WERI-Rb-1 (cell line): ENCODE measurements at regions not wholly inside any gene's neighbourhood (a gene's known extent, or its start where the extent isn't known, plus 50 kb on each side); places are given as distances from the start of the nearest gene placed in this dataset.

ENCODE experiments used
- DNase-seq: peaks from one replicate; pipeline ENCODE4 v3.0.0-alpha.2; 2020
- H3K27ac ChIP-seq: fragments of 250-450 bp; sonication (Bioruptor Pico); 2 replicates; pipeline ENCODE4 v1.5.1; 2020; ENCODE audit warnings: mild to moderate bottlenecking, moderate library complexity
- H3K27me3 ChIP-seq: fragments of 250-450 bp; sonication (Bioruptor Pico); 2 replicates; pipeline ENCODE4 v1.5.1; 2021; ENCODE audit warnings: mild to moderate bottlenecking, low read depth, moderate library complexity; ENCODE audit not compliant: insufficient read depth, severe bottlenecking
- H3K36me3 ChIP-seq: fragments of 250-450 bp; sonication (Bioruptor Pico); 2 replicates; pipeline ENCODE4 v1.5.1; 2020; ENCODE audit warnings: mild to moderate bottlenecking, moderate library complexity
- H3K4me3 ChIP-seq: 2 replicates; pipeline ENCODE4 v1.5.1; 2011; ENCODE audit warnings: low read depth, mild to moderate bottlenecking, control low read depth, low read length
- H3K9me3 ChIP-seq: fragments of 250-450 bp; sonication (Bioruptor Pico); 2 replicates; pipeline ENCODE4 v1.5.1; 2021; ENCODE audit warnings: mild to moderate bottlenecking, moderate library complexity; ENCODE audit not compliant: severe bottlenecking
- CTCF ChIP-seq: IDR thresholded peaks from 2 replicates; pipeline ENCODE4 v1.5.1; 2011; ENCODE audit warnings: low read depth, mild to moderate bottlenecking, control low read depth, inconsistent platforms, low read length

GRCh38 chr4:156547891-156548290, 423.7 kb downstream of the PDGFC start:
- no peak for TF ChIP-seq CTCF
- Histone ChIP-seq H3K27me3 (no peaks in the 10 kb centered on the region), H3K27ac (no peak overlapping the region), H3K4me3 (no peak overlapping the region), H3K36me3 (no peaks in the 10 kb centered on the region), H3K9me3 (no peaks in the 10 kb centered on the region)
- no peak for DNase-seq

- no peak for TF ChIP-seq CTCF
- Histone ChIP-seq H3K27me3 (no peaks in the 10 kb centered on the region), H3K36me3 (no peaks in the 10 kb centered on the region), H3K4me3 (no peak overlapping the region), H3K27ac (no peak overlapping the region), H3K9me3 (no peaks in the 10 kb centered on the region)
- no peak for DNase-seq
These were observed 424.2 kb downstream of the PDGFC start for GRCh38 chr4:156547439-156547838.

- no peak for DNase-seq
- Histone ChIP-seq H3K4me3 (no peak overlapping the region), H3K9me3 (no peaks in the 10 kb centered on the region), H3K27me3 (no peaks in the 10 kb centered on the region), H3K36me3 (no peaks in the 10 kb centered on the region), H3K27ac (no peak overlapping the region)
- no peak for TF ChIP-seq CTCF
These were observed 426.4 kb downstream of the PDGFC start for GRCh38 chr4:156545003-156545785.

- no peak for DNase-seq
- Histone ChIP-seq H3K4me3 (no peak overlapping the region), H3K36me3 (no peaks in the 10 kb centered on the region), H3K9me3 (no peaks in the 10 kb centered on the region), H3K27ac (no peak overlapping the region), H3K27me3 (no peaks in the 10 kb centered on the region)
- TF ChIP-seq CTCF, result no peak
These were observed 432.2 kb downstream of the PDGFC start for GRCh38 chr4:156539376-156539775.

- Histone ChIP-seq H3K4me3 (no peak overlapping the region), H3K27me3 (no peaks in the 10 kb centered on the region), H3K27ac (no peak overlapping the region), H3K9me3 (no peaks in the 10 kb centered on the region), H3K36me3 (no peaks in the 10 kb centered on the region)
- no peak for TF ChIP-seq CTCF
- DNase-seq, result no peak
These were observed 432.8 kb downstream of the PDGFC start for GRCh38 chr4:156538651-156539257.

- Histone ChIP-seq H3K9me3 (no peaks in the 10 kb centered on the region), H3K27me3 (no peaks in the 10 kb centered on the region), H3K4me3 (no peak overlapping the region), H3K36me3 (no peaks in the 10 kb centered on the region), H3K27ac (no peak overlapping the region)
- no peak for TF ChIP-seq CTCF
- no peak for DNase-seq
These were observed 433.4 kb downstream of the PDGFC start for GRCh38 chr4:156538210-156538609.
